Small intestine (tissue), 7 donors: ENCODE measurements at regions not wholly inside any gene's neighbourhood (a gene's known extent, or its start where the extent isn't known, plus 50 kb on each side); places are given as distances from the start of the nearest gene placed in this dataset.

Source experiments
- DNase-seq, 2 donors: peaks; one replicate each; pipeline versions ENCODE4 v3.0.0 to v3.0.0-alpha.2; 2013
- FAIRE-seq: peaks from 2 replicates; lab custom pipeline; 2012; peaks lifted over from hg19 to GRCh38; lab: Jason Lieb, UNC
- H3K27ac ChIP-seq, 3 donors: one replicate each; pipeline ENCODE4 v1.5.1; 2013; ENCODE audit warnings: low read length in 2 of 3, mild to moderate bottlenecking in 2 of 3, control low read depth in 1 of 3, inconsistent platforms in 1 of 3, low read depth in 1 of 3, moderate library complexity in 1 of 3
- H3K27me3 ChIP-seq, 3 donors: one replicate each; pipeline ENCODE4 v1.6.1; 2013; ENCODE audit warnings: low read length in 3 of 3, inconsistent platforms in 1 of 3; ENCODE audit not compliant: control insufficient read depth in 3 of 3, insufficient read depth in 3 of 3
- H3K36me3 ChIP-seq, 3 donors: one replicate each; pipeline ENCODE4 v1.6.1; 2013; ENCODE audit warnings: low read length in 3 of 3, inconsistent platforms in 1 of 3, low read depth in 1 of 3, mild to moderate bottlenecking in 1 of 3, moderate library complexity in 1 of 3; ENCODE audit not compliant: control insufficient read depth in 3 of 3, insufficient read depth in 2 of 3
- H3K4me1 ChIP-seq, 3 donors: one replicate each; pipeline ENCODE4 v1.6.1; 2013; ENCODE audit warnings: low read length in 2 of 3, inconsistent platforms in 1 of 3, low read depth in 1 of 3, mild to moderate bottlenecking in 1 of 3, moderate library complexity in 1 of 3; ENCODE audit not compliant: control insufficient read depth in 3 of 3, insufficient read depth in 2 of 3
- H3K4me3 ChIP-seq, 3 donors: one replicate each; pipeline ENCODE4 v1.5.1; 2013; ENCODE audit warnings: low read length in 3 of 3, control low read depth in 1 of 3, inconsistent platforms in 1 of 3, low read depth in 1 of 3, mild to moderate bottlenecking in 1 of 3, moderate library complexity in 1 of 3
- H3K9me3 ChIP-seq, 2 donors: one replicate each; pipeline ENCODE4 v1.6.1; 2013; ENCODE audit warnings: low read depth in 1 of 2, low read length in 1 of 2; ENCODE audit not compliant: control insufficient read depth in 2 of 2, insufficient read depth in 1 of 2
- WGBS, 3 donors: extraction: QIAGEN DNeasy Blood & Tissue Kit; methylation state at CpG; one replicate each; pipeline ENCODE4 v1.1.7; 2013; 5-methylcytosine and 5-hydroxymethylcytosine counted together
- donor health status: healthy with polysubstance abuse.
- donor health status: control.
- donor health status: control.
- donor health status: Bipolar disorder and iron deficiency.
- donor health status: healthy.

DNA sequence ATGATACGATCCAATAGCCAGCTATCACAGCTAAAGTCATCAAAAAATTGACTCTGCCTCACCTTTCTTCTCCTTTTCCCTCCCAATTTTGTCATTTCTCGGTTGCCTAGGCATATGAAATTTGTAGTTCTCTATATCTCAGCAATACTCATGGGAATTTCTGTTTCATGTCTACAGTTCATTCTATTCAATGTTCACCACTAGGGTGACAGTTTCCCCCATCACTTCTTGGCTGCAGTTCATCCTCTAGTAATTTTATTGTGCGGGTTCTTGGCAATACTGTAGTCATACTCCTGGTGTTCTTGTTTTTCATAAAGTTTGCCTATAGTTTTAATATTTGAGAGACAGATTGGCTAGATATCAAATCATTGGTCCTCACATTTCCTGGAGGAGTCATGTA lies 872.2 kb upstream of the ID2 start:
- Histone ChIP-seq H3K9me3 (peaks cover 0 to 3% of the 10 kb centered on the region in 2 donors), H3K4me3 (no peak overlapping the region), H3K36me3 (no peaks in the 10 kb centered on the region), H3K27me3 (no peaks in the 10 kb centered on the region), H3K27ac (no peak overlapping the region), H3K4me1 (no peaks in the 10 kb centered on the region)
- FAIRE-seq, result no peak
- DNase-seq, result no peak
- 78 to 81% (median 81%) methylated on average over 3 of the region's 3 CpGs for WGBS, 3 donors

DNA sequence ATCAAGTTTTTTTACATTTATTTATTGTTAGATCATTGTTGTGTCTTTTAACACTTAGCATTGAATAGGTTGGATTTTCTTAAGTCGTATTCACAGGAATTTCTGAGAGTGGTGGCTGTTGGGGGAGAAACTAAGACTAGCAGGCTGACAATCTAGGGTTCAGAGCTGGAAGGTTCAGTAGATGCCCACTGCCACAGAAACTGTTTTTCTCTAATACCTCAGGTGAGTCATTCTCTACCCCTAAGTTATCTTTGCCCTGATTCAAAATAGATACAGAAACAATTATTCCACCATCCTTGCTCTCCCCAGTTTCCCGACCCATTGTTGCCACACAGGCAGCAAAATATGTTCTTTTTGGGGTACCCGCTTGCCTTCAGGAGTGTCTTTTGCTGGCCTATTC lies 870.8 kb upstream of the ID2 start:
- Histone ChIP-seq H3K36me3 (no peaks in the 10 kb centered on the region), H3K4me3 (no peak overlapping the region), H3K27me3 (no peaks in the 10 kb centered on the region), H3K4me1 (no peaks in the 10 kb centered on the region), H3K9me3 (peaks cover 0 to 3% of the 10 kb centered on the region in 2 donors), H3K27ac (no peak overlapping the region)
- WGBS, 3 donors, result 86 to 92% (median 90%) methylated on average over 3 of the region's 3 CpGs
- DNase-seq (no peak), FAIRE-seq (no peak)

DNA sequence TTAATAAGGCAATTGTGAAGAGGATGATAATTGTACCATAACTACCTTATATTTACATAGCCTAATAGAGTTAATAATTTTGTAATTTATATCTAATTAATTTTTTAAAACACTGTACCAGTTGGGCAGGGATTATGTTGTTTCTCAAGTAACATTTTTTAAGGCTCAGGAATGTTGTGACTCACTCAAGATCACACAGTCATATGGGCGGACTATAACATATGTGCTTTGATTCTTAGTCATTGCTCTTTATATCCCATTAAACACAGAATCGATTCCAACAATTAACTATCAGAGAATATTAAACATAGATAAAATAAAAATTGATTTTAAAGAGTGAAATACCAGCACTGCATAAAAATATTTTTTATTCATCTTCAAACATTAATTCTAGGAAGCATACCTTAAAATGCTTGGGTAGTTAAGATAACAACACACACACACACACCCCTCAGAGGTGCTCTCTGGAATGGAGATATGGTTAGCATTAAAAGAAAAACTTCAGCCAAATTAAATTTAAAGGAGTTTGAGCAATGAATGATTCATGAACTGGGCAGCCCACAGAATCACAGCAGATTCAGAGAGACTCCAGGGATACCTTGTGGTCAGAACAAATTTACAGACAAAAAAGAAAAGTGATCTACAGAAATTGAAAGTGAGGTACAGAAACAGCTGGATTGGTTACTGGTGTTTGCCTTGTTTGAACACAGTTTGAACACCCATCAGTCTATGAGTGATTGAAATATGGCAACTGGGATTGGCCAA lies 869.4 kb upstream of the ID2 start:
- WGBS, 3 donors, result 79 to 91% (median 87%) methylated on average over 2 of the region's 2 CpGs
- no peaks in the 10 kb centered on the region for H3K27me3 ChIP-seq
- no peak overlapping the region for H3K27ac ChIP-seq
- no peak for DNase-seq
- no peak overlapping the region for H3K4me3 ChIP-seq
- H3K4me1 ChIP-seq, result no peaks in the 10 kb centered on the region
- FAIRE-seq, result no peak
- H3K36me3 ChIP-seq, result no peaks in the 10 kb centered on the region
- no peaks in the 10 kb centered on the region for H3K9me3 ChIP-seq

DNA sequence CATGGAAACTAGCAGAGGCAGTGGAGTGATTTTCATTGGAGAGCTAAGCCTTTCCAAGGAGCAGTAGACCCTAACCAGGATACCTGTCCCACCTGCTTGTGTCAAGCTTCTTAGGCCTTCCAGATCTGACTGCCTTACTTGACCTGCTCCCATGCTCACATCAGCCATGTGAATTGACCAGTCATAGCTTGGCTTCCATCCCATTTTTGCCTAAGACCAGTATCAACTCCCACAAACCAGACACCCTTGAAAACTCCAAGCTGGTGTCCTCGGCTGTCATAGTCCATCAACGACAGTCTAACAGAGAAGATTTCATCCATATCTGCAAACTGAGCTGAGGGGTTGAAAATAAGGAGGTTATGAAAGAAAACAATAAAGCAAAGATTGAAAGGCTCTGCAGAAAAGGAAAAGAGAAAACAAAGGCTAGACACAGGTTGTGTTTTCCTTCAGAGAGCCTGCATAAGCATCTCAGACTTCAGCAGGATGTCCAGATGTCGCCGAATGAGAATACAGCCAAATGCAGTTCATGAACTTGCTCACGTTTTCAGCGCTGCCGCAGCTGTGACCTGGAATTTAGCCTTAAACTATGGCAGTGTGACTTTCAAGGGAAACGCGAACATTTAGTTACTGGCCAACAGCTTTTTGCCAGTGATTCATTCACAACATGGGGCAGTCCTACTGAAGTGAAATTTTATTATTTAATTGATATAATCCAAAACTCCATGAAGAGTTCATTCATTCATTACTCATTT lies 868.1 kb upstream of the ID2 start:
- Histone ChIP-seq H3K36me3 (no peaks in the 10 kb centered on the region), H3K9me3 (no peaks in the 10 kb centered on the region), H3K4me3 (no peak overlapping the region), H3K4me1 (no peaks in the 10 kb centered on the region), H3K27me3 (no peaks in the 10 kb centered on the region), H3K27ac (no peak overlapping the region)
- FAIRE-seq, result no peak
- WGBS, 3 donors, result 83 to 95% (median 89%) methylated on average over 9 of the region's 9 CpGs
- no peak for DNase-seq

DNA sequence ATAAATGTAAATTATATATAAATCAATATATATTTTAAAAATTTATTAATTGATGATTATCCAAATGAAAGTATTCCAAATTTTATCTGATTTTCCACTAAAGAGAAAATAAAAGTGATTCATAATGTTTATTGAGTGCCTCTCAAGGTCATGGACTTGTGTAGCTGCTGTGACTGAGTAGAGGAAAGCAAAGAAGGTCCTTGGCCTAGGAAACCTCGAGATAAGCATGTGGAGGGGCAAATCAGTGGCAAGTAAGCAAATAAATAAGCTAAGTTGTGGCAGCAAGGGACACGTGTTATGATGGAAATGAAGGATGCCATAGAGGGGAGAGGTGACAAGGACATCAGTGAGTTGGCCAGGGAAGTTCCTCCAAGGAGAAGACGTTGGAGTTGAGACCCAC lies 866.1 kb upstream of the ID2 start:
- FAIRE-seq, result no peak
- no peak overlapping the region for H3K4me3 ChIP-seq
- WGBS, 3 donors, result 38 to 67% (median 44%) methylated on average over 3 of the region's 3 CpGs

DNA sequence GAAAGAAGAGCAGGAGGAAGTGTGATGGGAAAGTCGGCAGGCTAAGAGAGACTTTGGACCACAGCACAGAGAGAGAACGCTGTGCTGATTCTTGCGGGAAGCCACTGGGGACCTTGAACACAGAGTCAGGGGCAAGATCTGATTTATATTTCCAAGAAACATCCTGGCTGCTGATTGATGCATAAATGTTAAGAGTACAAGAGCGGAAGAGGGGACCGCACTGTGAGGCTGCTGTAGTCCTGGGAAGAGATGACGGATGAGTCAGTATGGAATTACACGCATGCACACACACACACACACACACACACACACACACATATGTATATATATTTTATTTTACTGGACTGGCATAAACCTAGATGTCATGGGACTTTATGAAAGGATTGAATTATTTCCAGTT lies 865.6 kb upstream of the ID2 start:
- no peaks in the 10 kb centered on the region for H3K27me3 ChIP-seq
- DNase-seq, result no peak
- FAIRE-seq, result no peak
- H3K4me3 ChIP-seq, result no peak overlapping the region
- WGBS, 3 donors, result 54 to 81% (median 78%) methylated on average over 7 of the region's 7 CpGs
- H3K9me3 ChIP-seq, result no peaks in the 10 kb centered on the region
- H3K4me1 ChIP-seq, result no peaks in the 10 kb centered on the region
- H3K27ac ChIP-seq, result no peak overlapping the region
- no peaks in the 10 kb centered on the region for H3K36me3 ChIP-seq

More for the DNA sequence above, 866.1 kb upstream of the ID2 start:
- Histone ChIP-seq H3K4me1 (no peaks in the 10 kb centered on the region), H3K36me3 (no peaks in the 10 kb centered on the region), H3K27me3 (no peaks in the 10 kb centered on the region), H3K27ac (no peak overlapping the region), H3K9me3 (no peaks in the 10 kb centered on the region)
- no peak for DNase-seq

DNA sequence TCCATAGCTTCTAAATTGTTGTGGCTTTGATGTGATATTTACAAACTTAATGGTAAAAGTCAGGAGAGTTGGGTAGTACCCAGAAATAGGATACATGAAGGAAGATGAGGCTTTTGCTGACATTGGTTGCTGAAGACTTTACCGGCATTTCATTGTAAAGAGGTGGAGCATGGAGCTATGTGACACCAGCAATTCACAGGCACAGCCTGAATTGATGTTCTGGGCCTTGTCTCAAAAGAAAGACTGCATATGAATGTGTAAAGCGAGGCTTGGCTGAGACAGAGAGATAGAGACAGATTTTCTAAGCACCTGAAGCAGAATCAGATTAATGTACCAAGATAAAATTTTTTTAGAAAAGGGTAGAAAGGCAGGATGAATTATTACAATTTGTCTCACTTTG lies 864.9 kb upstream of the ID2 start:
- 82 to 93% (median 91%) methylated on average over 2 of the region's 2 CpGs for WGBS, 3 donors
- H3K4me1 ChIP-seq, result no peaks in the 10 kb centered on the region
- H3K27ac ChIP-seq, result no peak overlapping the region
- no peaks in the 10 kb centered on the region for H3K36me3 ChIP-seq
- no peaks in the 10 kb centered on the region for H3K27me3 ChIP-seq
- no peaks in the 10 kb centered on the region for H3K9me3 ChIP-seq
- H3K4me3 ChIP-seq, result no peak overlapping the region
- FAIRE-seq (no peak), DNase-seq (no peak)

DNA sequence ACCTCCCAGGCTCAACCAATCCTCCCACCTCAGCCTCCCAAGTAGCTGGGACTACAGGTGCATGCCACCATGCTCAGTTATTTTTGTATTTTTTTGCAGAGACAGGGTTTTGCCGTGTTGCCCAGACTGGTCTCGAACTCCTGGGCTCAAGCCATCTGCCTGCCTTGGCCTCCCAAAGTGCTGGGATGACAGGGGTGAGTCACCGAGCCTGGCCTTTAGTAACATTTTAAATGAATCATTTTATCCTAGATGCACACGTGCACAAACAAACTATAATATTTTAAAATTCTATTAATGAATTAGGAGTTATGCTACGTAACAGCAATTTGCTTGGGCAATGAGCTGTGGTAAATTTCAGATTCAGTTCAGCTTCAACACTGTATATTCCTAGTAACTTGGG lies 862.5 kb upstream of the ID2 start:
- H3K4me1 ChIP-seq, result no peaks in the 10 kb centered on the region
- H3K4me3 ChIP-seq, result no peak overlapping the region
- FAIRE-seq (no peak), DNase-seq (no peak)
- no peak overlapping the region for H3K27ac ChIP-seq
- no peaks in the 10 kb centered on the region for H3K9me3 ChIP-seq
- no peaks in the 10 kb centered on the region for H3K36me3 ChIP-seq
- H3K27me3 ChIP-seq, result no peaks in the 10 kb centered on the region
- 82 to 91% (median 89%) methylated on average over 5 of the region's 5 CpGs for WGBS, 3 donors
